Fibroblast of mammary gland (primary cell): ENCODE measurements at regions not wholly inside any gene's neighbourhood (a gene's known extent, or its start where the extent isn't known, plus 50 kb on each side); places are given as distances from the start of the nearest gene placed in this dataset.

Experiments used
- DNase-seq: peaks from one replicate; pipeline ENCODE4 v3.0.0-alpha.2; 2010; ENCODE audit warnings: low read depth
- H3K4me3 ChIP-seq: 2 replicates; pipeline ENCODE4 v1.5.1; 2011; ENCODE audit warnings: low read depth, mild to moderate bottlenecking, low read length, moderate library complexity; ENCODE audit not compliant: control insufficient read depth
- CTCF ChIP-seq: conservative IDR thresholded peaks from 2 replicates; pipeline ENCODE4 v1.5.1; 2011; ENCODE audit warnings: low read depth, low read length, inconsistent platforms; ENCODE audit not compliant: control insufficient read depth, insufficient read depth

GRCh38 chr18:56455141-56455540 is 183.3 kb downstream of the TXNL1 start:
- no peak for TF ChIP-seq CTCF
- no peak for DNase-seq
- H3K4me3 ChIP-seq, result no peak overlapping the region

GRCh38 chr18:56453631-56454030 is 184.8 kb downstream of the TXNL1 start:
- no peak overlapping the region for H3K4me3 ChIP-seq
- no peak for TF ChIP-seq CTCF
- DNase-seq, result no peak

GRCh38 chr18:56451188-56451587 is 187.2 kb downstream of the TXNL1 start:
- DNase-seq, result no peak
- no peak for TF ChIP-seq CTCF
- no peak overlapping the region for H3K4me3 ChIP-seq

GRCh38 chr18:56448751-56449150 is 189.6 kb downstream of the TXNL1 start:
- no peak for TF ChIP-seq CTCF
- no peak overlapping the region for H3K4me3 ChIP-seq

GRCh38 chr18:56445422-56445821 is 193.0 kb downstream of the TXNL1 start:
- no peak for TF ChIP-seq CTCF
- no peak overlapping the region for H3K4me3 ChIP-seq
- no peak for DNase-seq

More at GRCh38 chr18:56448751-56449150, 189.6 kb downstream of the TXNL1 start:
- DNase-seq, result no peak

GRCh38 chr18:56444201-56444600 is 194.2 kb downstream of the TXNL1 start:
- H3K4me3 ChIP-seq, result no peak overlapping the region
- DNase-seq, result no peak
- TF ChIP-seq CTCF, result no peak
